PC-3 (cell line): ENCODE measurements at regions not wholly inside any gene's neighbourhood (a gene's known extent, or its start where the extent isn't known, plus 50 kb on each side); places are given as distances from the start of the nearest gene placed in this dataset.
"Not testable (repeated sequence)": the region's sequence is repeated elsewhere in the genome, so short reads cannot be mapped to it uniquely, and the experiment has no call there.

Source experiments
- ATAC-seq: fragments of 200-7000 bp; cut with Tn5 transposase; 2 replicates; pipeline ENCODE4 v1.9.1; 2020; ENCODE audit warnings: mild to moderate bottlenecking, moderate library complexity
- BruUV-seq: library from RNA; stranded (reverse); fragments of 400-500 nt; replicated peaks from 2 replicates; lab custom pipeline; 2021; lab: Mats Ljungman, UMichigan
- CTCF ChIA-PET: fragments of 300-600 bp; sonication (Branson Sonifier 250); formaldehyde crosslinking; loops from one replicate; lab custom pipeline; 2022; ENCODE audit warnings: antibody characterized with exemption; lab: Charles Lee
- POLR2A ChIA-PET: fragments of 300-600 bp; sonication (Branson Sonifier 250); formaldehyde crosslinking; loops from one replicate; lab custom pipeline; 2022; ENCODE audit warnings: antibody characterized with exemption; ENCODE audit not compliant: unreplicated experiment; lab: Charles Lee
- DNase-seq: peaks from one replicate; pipeline ENCODE4 v3.0.0-alpha.2; 2015
- H2AFZ ChIP-seq: fragments of 300-600 bp; sonication (generic); 2 replicates; pipeline ENCODE4 v1.6.0; 2016; ENCODE audit warnings: antibody characterized with exemption, low read length
- H3F3A ChIP-seq: fragments of 300-600 bp; sonication (generic); one replicate; pipeline ENCODE4 v1.6.0; 2017; ENCODE audit warnings: antibody characterized with exemption, low read length, control low read depth, mild to moderate bottlenecking; ENCODE audit not compliant: unreplicated experiment
- H3K27ac ChIP-seq: fragments of 300-600 bp; sonication (generic); 2 replicates; pipeline ENCODE4 v1.5.1; 2016; ENCODE audit warnings: mild to moderate bottlenecking, low read length
- H3K27me3 ChIP-seq: fragments of 300-600 bp; sonication (generic); 2 replicates; pipeline ENCODE4 v1.6.1; 2016; ENCODE audit warnings: low read length, mixed read lengths
- H3K36me3 ChIP-seq: fragments of 300-600 bp; sonication (generic); 2 replicates; pipeline ENCODE4 v1.6.1; 2016; ENCODE audit warnings: low read depth, mixed run types, low read length, mixed read lengths
- H3K4me1 ChIP-seq: fragments of 300-600 bp; sonication (generic); 2 replicates; pipeline ENCODE4 v1.5.1; 2016; ENCODE audit warnings: low read length; ENCODE audit not compliant: insufficient read depth
- H3K4me2 ChIP-seq: fragments of 300-600 bp; sonication (generic); 2 replicates; pipeline ENCODE4 v1.6.0; 2016; ENCODE audit warnings: low read length
- H3K4me3 ChIP-seq: fragments of 300-600 bp; sonication (generic); 2 replicates; pipeline ENCODE4 v1.5.1; 2016; ENCODE audit warnings: mild to moderate bottlenecking, low read length, mixed read lengths
- H3K79me2 ChIP-seq: fragments of 300-600 bp; sonication (generic); 2 replicates; pipeline ENCODE4 v1.6.1; 2017; ENCODE audit warnings: low read length, mixed read lengths
- H3K9ac ChIP-seq: fragments of 300-600 bp; sonication (generic); 2 replicates; pipeline ENCODE4 v1.6.0; 2016; ENCODE audit warnings: mild to moderate bottlenecking, low read length
- H3K9me2 ChIP-seq: fragments of 300-600 bp; sonication (generic); replicated peaks from 2 replicates; pipeline ENCODE4 v1.6.1; 2016; ENCODE audit warnings: mixed run types, low read length, mixed read lengths
- H3K9me3 ChIP-seq: fragments of 300-600 bp; sonication (generic); 2 replicates; pipeline ENCODE4 v1.6.1; 2016; ENCODE audit warnings: low read length, mixed read lengths
- H4K20me1 ChIP-seq: fragments of 300-600 bp; sonication (generic); 2 replicates; pipeline ENCODE4 v1.6.1; 2016; ENCODE audit warnings: low read length, mixed read lengths
- CTCF ChIP-seq: fragments of 300-600 bp; sonication (generic); conservative IDR thresholded peaks from 2 replicates; pipeline ENCODE4 v1.5.1; 2017; ENCODE audit warnings: antibody characterized with exemption, low read depth, mild to moderate bottlenecking, low read length
- EZH2 ChIP-seq: fragments of 300-600 bp; sonication (generic); IDR thresholded peaks from one replicate; pipeline ENCODE4 v1.6.1; 2017; ENCODE audit warnings: antibody characterized with exemption, mild to moderate bottlenecking, low read length; ENCODE audit not compliant: unreplicated experiment
- EZH2phosphoT487 ChIP-seq: fragments of 300-600 bp; sonication (generic); IDR thresholded peaks from 2 replicates; pipeline ENCODE4 v1.6.1; 2018; ENCODE audit warnings: mild to moderate bottlenecking, antibody characterized with exemption, low read length, borderline replicate concordance
- intact Hi-C: fragments of 100-400 bp; cut with micrococcal nuclease; formaldehyde crosslinking; loops from 2 replicates; pipeline ENCODE4 v1.9.0; 2023

- Histone ChIP-seq H3K9me2 (no peaks in the 10 kb centered on the region), H3K4me1 (no peaks in the 10 kb centered on the region), H3K36me3 (no peaks in the 10 kb centered on the region), H3F3A (no peaks in the 10 kb centered on the region), H3K27me3 (no peaks in the 10 kb centered on the region), H2AFZ (no peak overlapping the region), H3K9ac (no peak overlapping the region), H3K27ac (no peak overlapping the region), H3K4me3 (no peak overlapping the region), H3K9me3 (no peaks in the 10 kb centered on the region), H3K4me2 (no peak overlapping the region), H3K79me2 (no peaks in the 10 kb centered on the region), H4K20me1 (no peaks in the 10 kb centered on the region)
- intact Hi-C loops = no loop called here
- no TSS peak for BruUV-seq
- ATAC-seq (no peak), DNase-seq (no peak)
- ChIA-PET CTCF (no interaction called here), POLR2A (no interaction called here)
- TF ChIP-seq EZH2phosphoT487 (no peak), EZH2 (no peak), CTCF (no peak)
These were observed 201.0 kb upstream of the B3GALT2 start for GRCh38 chr1:193387406-193387805.

GRCh38 chr1:193378451-193378850, 192.0 kb upstream of the B3GALT2 start:
- H3K27ac ChIP-seq, H3K27me3 ChIP-seq, ATAC-seq, H3K79me2 ChIP-seq, H3K9me3 ChIP-seq, H3F3A ChIP-seq, H3K4me3 ChIP-seq, H3K9me2 ChIP-seq, H3K4me2 ChIP-seq, DNase-seq, intact Hi-C loops, CTCF ChIA-PET, H2AFZ ChIP-seq, POLR2A ChIA-PET, H3K9ac ChIP-seq, BruUV-seq, H3K4me1 ChIP-seq, H3K36me3 ChIP-seq, H4K20me1 ChIP-seq: not testable (repeated sequence)

GRCh38 chr1:193377472-193377871, 191.1 kb upstream of the B3GALT2 start:
- Histone ChIP-seq H3K27ac (no peak overlapping the region), H3K4me3 (no peak overlapping the region), H3K36me3 (no peaks in the 10 kb centered on the region), H3K4me2 (no peak overlapping the region), H3K79me2 (no peaks in the 10 kb centered on the region), H2AFZ (no peak overlapping the region), H3K4me1 (no peaks in the 10 kb centered on the region), H3K9ac (no peak overlapping the region), H3K9me3 (no peaks in the 10 kb centered on the region), H3K27me3 (no peaks in the 10 kb centered on the region), H3K9me2 (no peaks in the 10 kb centered on the region), H3F3A (no peaks in the 10 kb centered on the region), H4K20me1 (no peaks in the 10 kb centered on the region)
- ATAC-seq = no peak
- no peak for TF ChIP-seq EZH2
- no peak for TF ChIP-seq EZH2phosphoT487
- TF ChIP-seq CTCF = no peak
- ChIA-PET POLR2A (no interaction called here), CTCF (no interaction called here)
- no TSS peak for BruUV-seq
- DNase-seq = no peak
- intact Hi-C loops = no loop called here
